ENCODE measurements at regions not wholly inside any gene's neighbourhood (a gene's known extent, or its start where the extent isn't known, plus 50 kb on each side); places are given as distances from the start of the nearest gene placed in this dataset.

DNA sequence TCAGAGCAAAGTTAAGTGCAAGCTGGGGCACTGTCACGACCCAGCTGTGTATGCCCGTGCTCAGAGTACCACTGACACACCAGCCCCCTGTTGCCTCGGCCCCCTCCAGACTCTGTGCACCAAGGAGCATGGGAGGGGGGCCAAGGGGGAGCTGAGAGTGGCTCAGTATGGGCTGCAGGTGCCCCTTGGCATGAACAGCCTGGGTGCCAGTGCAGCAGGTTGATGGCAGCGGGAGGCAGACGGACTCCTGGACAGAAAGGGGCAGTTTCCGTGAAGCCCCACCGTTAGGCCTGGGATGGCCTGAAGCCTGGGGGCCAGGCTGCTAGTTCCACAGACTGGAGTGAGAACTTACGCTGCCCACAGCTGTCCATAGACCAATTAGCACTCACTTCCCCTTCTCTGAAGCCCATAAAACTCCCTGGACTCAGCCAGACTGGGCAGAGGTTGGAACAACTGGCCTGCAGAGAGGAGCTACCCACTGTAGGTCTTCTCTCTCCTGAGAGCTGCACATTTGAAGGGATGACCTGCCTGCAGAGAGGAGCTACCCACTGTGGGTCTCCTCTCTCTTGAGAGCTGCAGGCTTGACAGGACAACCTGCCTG, 182.8 kb downstream of the DEPDC1B start:
- no peak overlapping the region for H3K27ac ChIP-seq
- TF ChIP-seq POLR2AphosphoS5 (IDR thresholded peaks at IDR 0.05) (no peak), POLR2A (IDR thresholded peaks at IDR 0.05) (no peak), CTCF (IDR thresholded peaks at IDR 0.05 in 8 of 11, conservative IDR thresholded peaks at IDR 0.05 in 3 of 11) (no peak)
- no peak overlapping the region for H3K4me3 ChIP-seq
- no peaks in the 10 kb centered on the region for H3K27me3 ChIP-seq (replicated peaks in 1 of 7)
- DNase-seq, result no peak
- H3K9me3 ChIP-seq, result no peaks in the 10 kb centered on the region
- WGBS, 5 donors, result 80 to 90% (median 87%) methylated on average over 8 of the region's 8 CpGs
- intact Hi-C loops (cut with DNase I; ENCODE audit: low total_unique reads), result no loop called here
- peaks cover 3 to 36% (median 16%) of the 10 kb centered on the region in 6 donors for H3K4me1 ChIP-seq
- no peaks in the 10 kb centered on the region for H3K36me3 ChIP-seq

DNA sequence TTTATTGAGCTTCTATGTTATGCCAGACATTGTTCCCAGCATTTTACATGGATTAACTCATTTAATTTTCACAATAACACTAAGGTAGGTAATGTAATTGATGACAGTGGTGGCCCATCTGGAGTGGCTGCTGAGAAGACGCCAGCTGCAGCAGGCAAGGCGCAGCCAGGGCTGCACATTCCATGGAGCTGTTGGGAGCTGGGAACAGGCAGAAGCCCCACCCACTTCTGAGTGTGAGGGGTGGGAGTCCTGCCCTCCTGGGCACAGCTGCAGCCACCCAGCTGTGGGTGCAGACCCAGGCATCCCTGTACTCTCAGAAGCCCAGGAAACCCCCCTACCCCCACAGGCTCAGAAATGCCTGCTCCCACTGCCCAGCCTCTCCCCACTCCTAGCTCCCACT, 183.3 kb downstream of the DEPDC1B start:
- intact Hi-C loops (cut with DNase I; ENCODE audit: low total_unique reads), result no loop called here
- no peak for DNase-seq
- TF ChIP-seq POLR2A (IDR thresholded peaks at IDR 0.05) (no peak), POLR2AphosphoS5 (IDR thresholded peaks at IDR 0.05) (no peak), CTCF (IDR thresholded peaks at IDR 0.05 in 8 of 11, conservative IDR thresholded peaks at IDR 0.05 in 3 of 11) (no peak)
- no peaks in the 10 kb centered on the region for H3K9me3 ChIP-seq
- H3K27me3 ChIP-seq (replicated peaks in 1 of 7), result no peaks in the 10 kb centered on the region
- no peak overlapping the region for H3K27ac ChIP-seq
- H3K36me3 ChIP-seq, result no peaks in the 10 kb centered on the region
- no peak overlapping the region for H3K4me3 ChIP-seq
- WGBS, 5 donors, result 60 to 95% (median 90%) methylated on average over 1 to 2 of the region's 2 CpGs
- peaks cover 3 to 30% (median 14%) of the 10 kb centered on the region in 6 donors for H3K4me1 ChIP-seq

GRCh38 chr5:60514152-60514551, 185.8 kb downstream of the DEPDC1B start:
- TF ChIP-seq POLR2A (IDR thresholded peaks at IDR 0.05) (no peak), CTCF (IDR thresholded peaks at IDR 0.05 in 8 of 11, conservative IDR thresholded peaks at IDR 0.05 in 3 of 11) (no peak), POLR2AphosphoS5 (IDR thresholded peaks at IDR 0.05) (no peak)
- no peak for DNase-seq
- no peaks in the 10 kb centered on the region for H3K36me3 ChIP-seq
- no peak overlapping the region for H3K4me3 ChIP-seq
- H3K27me3 ChIP-seq (replicated peaks in 1 of 7), result no peaks in the 10 kb centered on the region
- no peaks in the 10 kb centered on the region for H3K9me3 ChIP-seq
- no peak overlapping the region for H3K27ac ChIP-seq
- 12 to 19% (median 17%) methylated on average over 1 of the region's 1 CpG for WGBS, 5 donors
- intact Hi-C loops (cut with DNase I; ENCODE audit: low total_unique reads), result no loop called here
- H3K4me1 ChIP-seq, result peaks cover 0 to 11% (median 0%) of the 10 kb centered on the region in 6 donors

- Histone ChIP-seq H3K4me3 (no peak overlapping the region), H3K27ac (no peak overlapping the region), H3K9me3 (no peaks in the 10 kb centered on the region), H3K4me1 (peaks cover 0 to 11% (median 0%) of the 10 kb centered on the region in 6 donors), H3K27me3 (replicated peaks in 1 of 7) (no peaks in the 10 kb centered on the region), H3K36me3 (no peaks in the 10 kb centered on the region)
- TF ChIP-seq POLR2A (IDR thresholded peaks at IDR 0.05), result no peak
- no peak for TF ChIP-seq POLR2AphosphoS5 (IDR thresholded peaks at IDR 0.05)
- no peak for TF ChIP-seq CTCF (IDR thresholded peaks at IDR 0.05 in 8 of 11, conservative IDR thresholded peaks at IDR 0.05 in 3 of 11)
- intact Hi-C loops (cut with DNase I; ENCODE audit: low total_unique reads), result no loop called here
- DNase-seq, result no peak
These were observed 187.8 kb downstream of the DEPDC1B start for GRCh38 chr5:60512117-60512516.

Data from spleen (tissue), 11 donors.